Spleen (tissue), 3 donors: ENCODE measurements at regions not wholly inside any gene's neighbourhood (a gene's known extent, or its start where the extent isn't known, plus 50 kb on each side); places are given as distances from the start of the nearest gene placed in this dataset.

Experiments
- POLR2A ChIP-seq, 3 donors: fragments of 450-650 bp; IDR thresholded peaks; one replicate each; pipeline ENCODE4 v1.5.1; 2017; ENCODE audit warnings: antibody characterized with exemption in 3 of 3, mild to moderate bottlenecking in 1 of 3
- POLR2AphosphoS5 ChIP-seq, 3 donors: sonication (generic); formaldehyde crosslinking; IDR thresholded peaks; one replicate each; pipeline ENCODE4 v1.5.1; 2017; ENCODE audit warnings: antibody characterized with exemption in 3 of 3

- TF ChIP-seq POLR2AphosphoS5 (IDR thresholded peaks at IDR 0.05) (no peak), POLR2A (IDR thresholded peaks at IDR 0.05) (no peak)
Observed at GRCh38 chr4:24440765-24441164, 143.6 kb downstream of the DHX15 start.
